Stimulated activated CD4-positive, alpha-beta T cell treated with anti-CD3 and anti-CD28 coated beads, TNF-alpha, amount 100 ng/mL, for 48 hours (primary cell): ENCODE measurements at regions not wholly inside any gene's neighbourhood (a gene's known extent, or its start where the extent isn't known, plus 50 kb on each side); places are given as distances from the start of the nearest gene placed in this dataset.

Experiments
- DNase-seq, 3 donors: peaks; one replicate each; pipeline ENCODE4 v3.0.0-alpha.2; 2020; ENCODE audit warnings: low read depth in 3 of 3

DNA sequence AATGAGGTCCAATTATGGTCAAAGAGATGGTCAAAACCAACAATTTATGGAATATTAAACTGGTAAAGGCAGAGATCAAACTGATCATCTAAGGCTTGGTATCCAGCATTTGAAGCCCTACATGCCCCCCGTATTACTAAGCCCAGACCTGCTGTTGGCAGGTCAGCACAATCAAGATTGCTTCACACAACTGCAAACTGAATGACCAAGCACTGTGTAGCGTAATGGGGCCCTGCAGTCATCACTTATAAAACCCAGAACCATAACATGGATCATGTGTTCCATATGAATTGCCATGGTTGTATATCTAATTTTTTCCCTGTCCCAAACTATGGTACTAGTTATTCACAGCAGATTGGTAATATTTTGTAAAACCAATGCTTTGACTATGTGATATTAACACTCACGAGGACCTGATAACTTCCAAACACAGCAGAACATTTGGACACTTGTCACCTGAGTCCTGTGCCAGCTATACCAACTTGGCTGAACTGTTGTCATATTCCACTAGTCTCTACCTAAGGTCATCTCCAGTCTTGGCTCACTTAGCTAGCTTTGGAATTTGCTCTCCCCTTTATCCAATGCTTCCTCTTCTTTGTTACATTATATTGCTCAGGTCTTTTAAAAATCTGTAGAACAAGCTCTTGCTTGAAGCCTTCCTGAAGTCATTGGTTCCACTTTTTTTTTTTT is 81.7 kb upstream of the HMHB1 start:
- DNase-seq: no peak

- no peak for DNase-seq
Measured at GRCh38 chr5:143729334-143729946, 82.5 kb upstream of the HMHB1 start.

- DNase-seq: no peak
Measured at GRCh38 chr5:143723159-143723558, 88.8 kb upstream of the HMHB1 start.

- no peak for DNase-seq
Measured at GRCh38 chr5:143721925-143722324, 90.0 kb upstream of the HMHB1 start.

DNA sequence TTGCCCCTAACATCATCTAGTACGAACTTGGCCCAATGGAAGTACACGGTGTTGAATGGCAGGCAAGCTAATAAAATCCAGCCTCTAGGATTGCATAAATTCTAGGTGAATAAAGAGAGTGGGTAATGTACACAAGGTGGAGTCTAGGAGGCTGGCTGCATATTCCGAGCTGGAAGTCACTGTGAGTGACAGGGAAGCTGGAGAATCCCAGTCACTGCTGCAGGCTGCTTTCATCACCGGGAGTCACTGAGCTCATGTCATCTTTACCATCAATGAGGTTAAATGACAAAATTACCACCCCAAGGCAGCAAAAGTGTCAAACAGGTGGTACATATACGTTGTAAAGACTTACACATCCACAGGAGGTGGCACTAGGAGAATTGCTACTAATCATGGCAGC is 91.3 kb upstream of the HMHB1 start:
- no peak for DNase-seq

GRCh38 chr5:143717400-143717799 is 94.6 kb upstream of the HMHB1 start:
- no peak for DNase-seq

DNA sequence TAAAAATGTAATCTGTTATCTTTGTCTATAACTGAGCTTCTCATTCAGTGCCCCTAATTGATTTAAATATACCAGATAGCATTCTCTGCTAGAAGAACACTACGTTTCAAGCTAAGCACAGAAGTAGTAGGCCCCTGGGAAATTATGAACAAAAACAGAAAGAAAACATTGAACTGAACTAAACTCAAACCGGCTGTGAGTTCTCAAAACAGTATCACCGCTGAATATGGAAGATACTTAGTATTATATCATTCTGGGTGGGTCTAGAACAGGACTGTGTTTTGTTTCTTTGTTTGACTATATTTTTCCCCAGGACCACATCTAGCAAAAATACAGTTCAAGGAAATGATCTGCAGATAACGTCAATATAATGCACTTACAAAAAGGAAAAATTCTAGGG is 95.1 kb upstream of the HMHB1 start:
- no peak for DNase-seq

GRCh38 chr5:143715616-143716015 is 96.3 kb upstream of the HMHB1 start:
- no peak for DNase-seq

DNA sequence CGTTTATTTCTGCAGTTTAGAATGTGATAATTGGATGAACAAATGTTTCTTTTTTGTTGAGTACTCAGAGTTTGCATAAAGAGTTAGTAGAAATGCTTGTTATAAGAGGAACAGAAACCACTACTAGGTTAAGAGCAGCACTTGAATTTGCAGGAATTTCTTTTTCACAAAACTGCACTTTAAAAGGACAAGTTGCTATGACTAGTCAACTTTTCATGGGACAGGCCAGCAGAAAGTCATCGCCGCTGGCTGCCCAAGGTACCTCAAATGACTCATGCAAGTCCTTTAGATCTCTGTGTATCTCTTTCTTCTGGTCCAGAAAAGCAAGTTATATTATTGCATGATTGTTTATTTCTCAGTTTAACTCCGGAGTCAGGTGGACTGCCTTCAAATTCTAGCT is 97.3 kb upstream of the HMHB1 start:
- no peak for DNase-seq

GRCh38 chr5:143713047-143714003 is 98.6 kb upstream of the HMHB1 start:
- no peak for DNase-seq

- DNase-seq: no peak
Measured at GRCh38 chr5:143708672-143709071, 103.3 kb upstream of the HMHB1 start.

DNA sequence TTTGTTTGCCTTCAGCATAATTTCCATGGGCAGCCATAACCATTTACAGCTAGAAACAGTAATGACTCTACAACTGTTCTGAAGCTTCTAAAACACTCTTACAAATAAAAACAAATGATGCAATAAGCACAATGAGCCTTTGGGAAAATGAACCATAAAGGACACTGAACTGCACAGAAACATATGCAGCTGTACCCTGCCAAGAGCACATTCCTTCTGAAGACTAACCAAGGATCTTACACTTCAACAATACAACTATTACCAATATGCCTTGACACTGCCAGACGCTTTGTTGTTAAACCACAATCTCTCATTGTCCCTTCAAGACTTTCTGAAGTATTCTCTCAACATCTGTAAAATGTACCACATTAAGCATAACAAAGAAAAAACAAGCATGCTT is 104.2 kb upstream of the HMHB1 start:
- DNase-seq: no peak

DNA sequence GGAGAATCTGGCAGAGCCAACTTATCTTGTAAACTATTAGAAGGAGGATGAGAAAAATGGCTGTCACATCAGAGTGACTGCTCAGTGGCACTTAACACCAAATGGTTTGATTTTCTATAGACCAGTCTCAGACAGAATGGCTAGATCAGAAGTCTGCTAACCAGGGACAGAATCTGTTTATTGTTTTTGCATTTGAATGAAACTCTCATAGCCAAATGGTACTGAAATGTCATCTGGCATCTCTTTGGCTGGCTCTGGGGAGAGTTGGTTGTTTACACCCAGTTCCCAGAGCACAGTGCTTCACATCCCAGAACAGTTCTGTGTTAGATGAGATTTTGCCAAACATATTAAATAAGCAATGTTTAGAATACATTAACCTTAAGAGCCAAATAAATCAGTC is 106.6 kb upstream of the HMHB1 start:
- DNase-seq: no peak

DNA sequence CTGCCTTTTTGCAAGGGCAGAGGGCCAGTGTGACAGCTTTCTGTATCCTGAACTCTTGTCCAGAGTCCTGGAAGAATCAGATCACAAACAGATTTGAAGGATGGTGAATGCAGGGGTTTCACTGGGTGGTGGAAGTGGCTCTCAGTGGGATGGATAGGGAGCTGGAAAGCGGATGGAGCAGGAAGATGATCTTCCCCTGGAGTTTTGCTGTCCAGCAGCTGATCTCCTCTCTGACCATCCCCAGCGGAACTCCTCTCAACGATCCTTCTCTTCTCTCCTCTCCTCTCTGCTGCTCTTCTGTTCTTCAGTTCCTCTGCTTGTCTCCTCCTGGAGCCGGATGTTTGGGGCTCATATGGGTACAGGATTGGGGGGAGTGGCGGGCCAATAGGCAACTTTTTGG is 108.3 kb upstream of the HMHB1 start:
- DNase-seq: no peak

- DNase-seq: no peak
Measured at GRCh38 chr5:143701493-143701892, 110.5 kb upstream of the HMHB1 start.

- DNase-seq: no peak
Measured at GRCh38 chr5:143700994-143701393, 111.0 kb upstream of the HMHB1 start.

DNA sequence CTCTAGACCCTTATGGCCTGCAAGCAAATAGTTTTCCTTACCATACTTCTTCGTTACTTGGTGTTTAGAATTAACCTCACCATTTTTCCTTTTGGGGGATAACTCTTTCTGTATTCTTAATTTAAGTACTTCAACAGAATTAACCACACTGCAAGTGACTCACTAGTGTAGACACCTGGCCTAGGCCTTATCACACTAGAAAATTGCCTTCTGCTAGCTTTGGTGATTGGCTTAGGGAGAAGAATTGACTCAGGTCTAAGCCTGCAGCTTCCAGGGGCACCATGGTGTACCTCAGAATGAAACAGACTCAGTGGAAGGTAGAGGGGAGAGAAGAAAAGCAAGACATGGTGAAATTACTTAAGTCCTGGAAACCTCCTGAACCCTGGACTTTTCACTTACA is 112.8 kb upstream of the HMHB1 start:
- peak in 1 of 3 donors; percentile 10 for DNase-seq

- peak in 1 of 3 donors; percentile 3 for DNase-seq
Measured at GRCh38 chr5:143698574-143698973, 113.4 kb upstream of the HMHB1 start.

GRCh38 chr5:143696921-143697320 is 115.0 kb upstream of the HMHB1 start:
- DNase-seq: no peak

- DNase-seq: no peak
Measured at GRCh38 chr5:143695941-143696340, 116.0 kb upstream of the HMHB1 start.

GRCh38 chr5:143695244-143695864 is 116.6 kb upstream of the HMHB1 start:
- no peak for DNase-seq

DNA sequence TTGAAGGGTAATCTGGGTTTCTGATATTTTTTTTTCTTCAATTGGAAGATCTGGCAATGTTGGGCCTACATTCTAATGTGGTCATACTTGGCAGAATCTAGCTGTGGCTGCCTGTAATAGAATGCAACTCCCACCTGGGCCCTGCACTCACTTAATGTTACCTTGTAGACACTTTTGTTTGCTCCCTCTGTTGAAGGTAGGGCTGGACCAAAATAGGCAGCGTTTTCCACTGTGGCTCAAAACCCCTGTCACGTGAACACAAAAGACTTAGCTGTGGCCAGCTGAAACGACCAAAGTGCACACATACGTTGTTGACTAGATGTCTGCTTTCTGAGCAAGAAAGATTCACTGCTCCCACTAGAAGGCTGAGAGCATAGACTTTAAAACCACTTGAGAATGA is 117.6 kb upstream of the HMHB1 start:
- no peak for DNase-seq
